HT-29 (cell line): ENCODE measurements at regions not wholly inside any gene's neighbourhood (a gene's known extent, or its start where the extent isn't known, plus 50 kb on each side); places are given as distances from the start of the nearest gene placed in this dataset.
"Not testable (repeated sequence)": the region's sequence is repeated elsewhere in the genome, so short reads cannot be mapped to it uniquely, and the experiment has no call there.

Source experiments
- DNase-seq: peaks from one replicate; pipeline ENCODE4 v3.0.0-alpha.2; 2015; ENCODE audit warnings: low spot score

DNA sequence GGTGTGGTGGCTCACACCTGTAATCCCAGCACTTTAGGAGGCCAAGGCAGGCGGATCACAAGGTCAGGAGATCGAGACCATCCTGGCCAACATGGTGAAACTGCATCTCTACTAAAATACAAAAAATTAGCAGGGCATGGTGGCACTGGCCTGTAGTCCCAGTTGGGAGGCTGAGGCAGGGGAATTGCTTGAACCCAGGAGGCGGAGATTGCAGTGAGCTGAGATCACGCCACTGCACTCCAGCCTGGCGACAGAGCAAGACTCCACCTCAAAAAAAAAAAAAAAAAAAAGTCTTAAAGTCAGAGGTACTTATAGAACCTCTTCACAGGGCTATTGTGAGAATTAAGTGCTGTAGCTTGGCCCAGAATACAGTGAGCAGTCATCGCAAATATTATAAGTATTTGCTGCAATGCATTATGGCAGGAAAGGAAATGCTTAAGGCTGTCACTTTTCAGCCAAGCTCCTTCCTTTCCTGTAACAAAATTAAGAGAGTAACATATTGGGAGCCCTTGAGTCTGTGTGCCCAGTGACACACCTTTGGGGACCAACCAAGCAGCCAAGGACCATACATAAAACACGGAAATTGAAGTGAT, 110.9 kb upstream of the HAND1 start:
- not testable (repeated sequence) for DNase-seq

DNA sequence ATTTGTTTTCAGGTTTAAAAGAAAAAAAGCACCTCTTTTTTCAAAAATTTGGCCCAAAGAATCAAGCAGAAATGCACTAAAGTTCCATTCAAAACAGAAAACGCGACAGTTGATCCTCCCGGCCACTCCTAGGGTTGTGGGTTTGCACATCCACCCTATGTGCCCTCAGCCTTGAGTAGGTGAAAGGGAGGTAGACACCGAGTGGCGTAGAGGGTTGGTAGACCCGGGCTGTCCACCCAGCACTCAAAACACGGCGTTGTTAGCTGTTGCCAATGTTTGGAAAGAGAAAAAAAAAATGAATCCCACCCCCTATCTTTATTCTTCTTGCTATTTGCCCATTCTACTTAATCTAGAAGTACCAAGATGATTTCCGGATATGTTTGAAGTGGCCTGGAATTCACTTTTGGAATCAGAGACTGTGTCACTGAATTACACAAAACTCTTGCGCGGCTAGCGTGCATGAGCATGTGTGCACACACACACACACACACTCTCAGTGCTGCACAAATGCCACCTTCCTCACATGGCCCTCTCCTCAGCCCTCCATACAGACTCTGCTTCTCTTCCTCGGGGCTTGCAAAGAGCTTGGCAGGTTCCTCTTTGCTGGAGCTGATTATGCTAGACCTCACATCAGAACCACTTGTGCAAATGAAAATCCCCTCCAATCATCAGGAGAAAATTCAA, 110.2 kb upstream of the HAND1 start:
- DNase-seq = no peak

DNA sequence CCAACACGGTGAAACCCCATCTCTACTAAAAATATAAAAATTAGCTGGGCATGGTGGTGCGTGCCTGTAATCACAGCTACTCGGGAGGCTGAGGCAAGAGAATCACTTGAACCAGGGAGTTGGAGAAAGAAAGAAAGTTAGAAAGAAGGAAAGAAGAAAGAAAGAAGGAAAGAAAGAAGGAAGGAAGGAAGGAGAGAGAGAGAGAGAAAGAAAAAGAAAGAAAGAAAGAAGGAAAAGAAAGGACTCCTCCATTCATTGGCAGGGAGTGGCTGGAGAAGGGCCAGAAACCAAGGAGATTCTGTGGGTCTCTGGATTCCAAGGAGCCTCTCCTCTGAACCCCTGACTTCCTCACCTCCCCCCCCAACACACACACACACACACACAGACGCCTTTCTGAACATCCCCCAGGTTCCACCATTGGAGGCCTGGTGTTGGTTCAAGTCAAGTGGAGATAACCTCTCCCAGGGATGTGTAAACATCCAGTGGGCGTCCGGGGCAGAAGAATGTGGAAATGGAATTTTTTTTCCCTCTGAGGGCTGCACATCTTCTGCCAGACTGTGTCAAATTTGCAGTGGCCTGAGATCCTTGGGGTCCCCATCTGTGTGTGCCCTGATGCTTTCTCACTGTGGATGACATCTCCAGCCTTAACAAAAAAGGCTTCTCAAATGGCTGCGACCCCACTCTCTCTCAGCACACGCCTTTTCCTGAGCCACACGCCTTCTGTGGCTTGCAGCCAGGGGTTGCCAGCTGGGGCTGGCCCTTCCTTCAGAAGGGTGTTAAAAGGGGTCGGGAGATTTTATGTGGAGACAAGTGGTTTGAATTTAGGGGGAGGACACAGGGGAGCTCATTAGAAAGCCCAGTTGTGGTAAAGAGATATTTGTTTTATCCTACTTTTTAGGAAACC, 109.3 kb upstream of the HAND1 start:
- DNase-seq = no peak

DNA sequence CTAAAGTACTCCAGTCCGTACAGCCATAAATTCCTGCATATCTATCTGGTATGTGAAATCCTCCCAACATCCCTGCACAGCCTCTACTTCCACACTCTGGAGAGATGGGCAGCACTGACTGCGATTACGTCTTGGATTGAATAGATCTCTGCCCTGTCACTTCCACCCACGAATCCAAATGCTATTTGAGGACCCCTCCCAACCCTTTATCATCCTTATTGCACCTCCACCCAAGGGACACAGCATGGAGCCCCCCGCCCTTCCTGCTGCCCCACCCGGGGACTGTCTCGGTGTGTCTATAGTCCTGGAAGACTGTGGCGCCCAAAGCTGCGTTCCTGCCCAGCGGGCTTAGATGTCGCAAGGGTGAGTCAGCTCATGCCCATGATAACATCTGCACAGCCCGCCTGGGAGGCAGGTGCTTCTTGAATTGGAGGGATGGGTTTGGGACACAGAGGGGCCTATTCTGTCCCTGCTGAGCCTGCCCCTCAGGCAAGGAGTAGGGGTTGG, 105.7 kb upstream of the HAND1 start:
- no peak for DNase-seq

DNA sequence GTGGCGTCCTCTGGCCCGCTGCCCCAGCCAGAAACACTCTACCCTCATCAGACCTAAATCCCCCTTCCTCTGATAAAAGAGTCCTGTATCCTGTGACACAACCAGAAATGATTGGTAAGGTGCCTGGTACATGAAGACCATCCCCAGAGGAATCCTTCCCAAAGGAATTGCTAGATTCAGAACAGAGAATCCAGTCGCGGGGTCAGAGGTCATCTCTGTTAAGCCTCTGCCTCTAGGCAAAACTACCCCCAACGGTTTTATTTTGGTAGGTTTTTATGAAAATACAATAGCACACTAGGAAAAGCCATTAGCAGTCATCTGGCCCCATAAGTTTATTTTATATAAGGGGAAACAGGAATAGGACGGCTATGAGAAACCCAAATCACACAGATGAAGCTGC, 102.4 kb upstream of the HAND1 start:
- no peak for DNase-seq

DNA sequence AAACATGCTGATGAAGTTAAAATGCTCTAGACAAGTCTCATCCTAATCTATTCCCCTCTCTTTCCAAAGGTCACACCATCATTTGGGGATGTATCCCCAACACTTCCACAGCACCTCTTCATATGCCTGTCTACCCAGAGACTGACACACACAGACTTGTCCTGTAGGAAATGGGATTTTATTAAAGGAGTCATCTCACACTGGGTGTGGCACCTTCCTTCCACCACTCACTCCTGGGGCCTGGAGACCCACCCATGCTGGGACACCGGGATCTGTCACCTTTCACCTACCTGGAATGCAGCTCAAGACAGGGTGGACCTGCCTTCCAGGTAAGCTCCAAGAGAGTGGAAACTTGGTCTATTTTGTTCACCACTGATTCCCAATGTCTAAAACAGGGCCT, 99.4 kb upstream of the HAND1 start:
- DNase-seq = no peak

DNA sequence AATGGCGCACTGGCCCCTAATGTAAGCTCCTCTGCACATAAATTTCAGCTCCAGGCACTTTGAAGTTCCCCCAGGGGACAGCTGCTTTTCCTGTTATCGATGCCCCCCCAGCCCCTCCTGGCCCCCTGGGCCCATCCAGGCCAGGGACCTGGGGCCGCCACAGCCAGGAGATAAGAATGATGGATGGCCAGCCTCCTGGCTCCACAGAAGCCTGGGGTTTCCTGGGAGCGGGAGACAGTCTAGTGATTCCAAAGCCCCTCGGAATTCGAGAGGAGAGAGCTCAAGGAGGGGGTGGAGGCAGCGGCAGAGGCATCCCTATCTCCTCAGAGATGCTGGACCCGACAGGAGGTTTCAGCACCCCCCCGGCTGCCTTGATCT, 98.4 kb upstream of the HAND1 start:
- DNase-seq = no peak

DNA sequence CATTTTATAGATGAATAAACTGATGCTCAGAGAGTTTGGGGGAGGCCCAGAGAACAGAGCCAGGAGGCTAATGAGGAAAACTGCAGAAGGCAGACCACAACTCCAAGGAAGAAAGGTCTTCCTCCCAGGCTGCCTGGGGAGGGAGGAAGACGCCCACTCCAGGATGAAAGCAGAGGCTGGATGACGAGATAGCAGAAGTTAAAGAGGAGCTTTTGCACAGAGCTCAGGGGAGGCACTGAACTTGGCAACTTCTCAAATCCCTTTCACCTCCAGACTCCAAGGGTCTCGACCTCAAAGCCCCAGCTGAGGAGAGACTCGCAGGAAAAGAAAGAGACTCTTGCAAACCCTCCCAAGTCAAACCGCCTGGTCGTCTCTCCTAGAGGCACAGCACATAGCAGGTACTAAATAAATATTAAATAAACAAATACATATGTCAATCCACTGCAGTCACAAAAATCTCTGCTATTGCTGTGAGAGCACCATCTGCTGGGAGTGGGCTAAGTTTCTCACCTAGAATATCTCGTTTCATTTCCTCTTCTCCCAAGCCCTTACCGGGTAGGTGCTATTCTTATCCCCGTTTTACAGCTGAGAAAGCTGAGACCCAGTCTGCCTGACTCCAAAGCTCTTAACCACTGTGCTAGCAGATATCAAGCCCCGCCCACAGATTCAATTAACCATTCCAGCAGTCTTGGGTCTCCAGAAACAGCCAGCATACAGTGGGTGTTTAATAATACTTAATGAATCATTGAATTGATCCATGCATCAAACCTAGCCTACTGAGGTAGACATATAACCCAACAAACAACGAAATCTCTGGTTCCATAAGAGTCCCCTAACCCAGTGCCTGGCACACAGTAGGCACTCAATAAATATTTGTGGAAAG, 97.8 kb upstream of the HAND1 start:
- DNase-seq = no peak

DNA sequence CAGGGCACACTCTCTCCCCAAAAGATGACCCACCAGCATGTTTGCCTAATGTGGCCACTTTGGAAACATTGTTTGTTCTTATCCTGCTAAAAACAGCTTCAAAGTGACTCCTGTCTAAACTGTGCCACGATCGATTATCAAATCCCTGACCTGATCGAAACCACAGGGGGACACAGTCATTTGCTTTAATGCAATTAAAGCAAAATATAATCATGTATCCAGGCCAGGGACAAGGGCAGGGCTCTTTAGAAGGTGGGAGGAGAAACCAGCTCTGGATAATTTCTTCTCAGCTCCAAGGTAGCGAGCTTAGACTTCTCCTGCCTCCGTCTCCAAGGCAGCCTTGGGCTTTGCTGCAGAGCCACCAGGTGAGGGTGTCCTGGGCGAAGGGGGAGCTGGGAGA, 95.0 kb upstream of the HAND1 start:
- no peak for DNase-seq

DNA sequence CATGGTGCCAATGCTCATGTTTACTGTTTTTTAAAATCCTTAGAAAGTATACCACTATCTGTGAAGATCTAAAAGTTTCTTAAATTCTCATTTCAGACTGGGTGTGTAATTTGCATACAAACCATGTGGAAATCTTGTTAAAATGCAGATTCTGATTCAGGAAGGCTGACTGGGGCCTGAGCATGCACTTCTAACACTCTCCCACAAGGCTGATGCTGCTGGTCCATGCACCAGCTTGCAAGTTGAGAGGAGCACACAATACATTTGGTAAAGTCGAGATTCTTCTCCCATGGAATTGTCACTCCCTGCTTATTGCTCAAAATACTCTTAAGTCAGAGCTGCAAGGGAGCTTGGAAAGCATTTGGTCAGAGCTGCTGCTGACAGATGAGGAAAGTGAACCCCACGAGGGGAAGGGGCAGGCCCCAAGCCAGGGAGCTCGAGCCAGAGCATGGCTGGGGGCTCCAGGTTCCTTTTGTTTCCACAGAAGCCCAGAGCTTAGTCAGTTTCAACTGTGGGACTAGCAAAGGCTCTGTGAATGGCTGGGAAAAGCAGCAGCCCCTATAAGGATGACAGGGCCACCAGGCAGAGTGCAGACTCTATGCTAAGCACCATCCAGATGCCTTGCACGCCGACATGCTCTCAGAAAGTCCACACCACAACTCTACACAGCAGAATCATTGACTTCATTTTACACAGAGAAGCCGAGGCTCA, 93.5 kb upstream of the HAND1 start:
- no peak for DNase-seq

DNA sequence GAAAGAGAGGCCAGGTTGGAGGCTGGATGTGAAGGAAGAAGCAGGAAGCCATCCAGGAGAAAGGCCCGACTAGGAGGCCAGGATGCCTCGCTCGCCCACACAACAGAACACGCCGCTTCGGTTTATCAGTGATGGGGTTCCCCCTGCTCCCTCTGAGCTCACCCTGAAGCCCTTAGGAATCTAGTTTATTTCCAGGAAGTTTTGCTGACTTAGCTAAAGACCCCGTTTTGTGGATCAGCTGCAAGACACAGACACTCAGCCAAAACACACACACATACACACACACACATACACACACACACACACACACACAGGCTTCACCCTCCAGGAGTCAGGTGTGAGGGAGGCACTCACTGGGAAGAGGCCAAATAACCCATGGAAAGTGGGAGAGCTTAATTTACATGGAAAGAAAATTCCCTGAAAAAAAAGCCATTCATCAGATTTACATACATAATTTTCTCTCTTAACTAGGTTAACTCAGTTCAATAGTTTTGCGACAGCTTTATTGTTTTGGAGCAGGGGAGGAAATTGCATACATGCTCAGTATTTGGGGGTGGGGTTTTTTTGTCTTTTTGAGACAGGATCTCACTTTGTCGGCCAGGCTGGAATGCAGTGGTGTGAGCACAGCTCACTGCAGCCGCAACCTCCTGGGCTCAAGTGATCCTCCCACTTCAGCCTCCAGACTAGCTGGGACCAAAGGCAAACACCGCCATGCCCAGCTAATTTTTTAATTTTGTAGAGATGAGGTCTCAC, 92.7 kb upstream of the HAND1 start:
- no peak for DNase-seq

DNA sequence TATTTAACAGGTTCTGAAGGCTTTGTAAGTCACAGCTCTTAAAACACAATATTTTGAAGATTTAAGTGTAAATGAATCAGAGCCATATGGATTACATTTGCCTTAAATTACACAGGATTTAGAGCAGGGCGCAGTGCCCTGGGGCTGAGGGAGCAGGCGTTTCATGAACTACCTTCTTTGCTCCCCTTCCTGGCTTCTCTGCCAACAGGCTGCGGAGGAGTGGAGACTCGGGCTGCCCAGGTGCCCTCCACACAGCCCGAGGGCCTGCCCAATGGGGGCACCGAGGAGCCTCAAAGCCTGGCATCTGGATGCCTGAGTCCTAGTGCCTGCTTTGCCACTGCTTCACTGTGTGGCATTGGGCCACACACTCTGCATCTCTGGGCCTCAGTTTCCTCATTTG, 90.6 kb upstream of the HAND1 start:
- no peak for DNase-seq

DNA sequence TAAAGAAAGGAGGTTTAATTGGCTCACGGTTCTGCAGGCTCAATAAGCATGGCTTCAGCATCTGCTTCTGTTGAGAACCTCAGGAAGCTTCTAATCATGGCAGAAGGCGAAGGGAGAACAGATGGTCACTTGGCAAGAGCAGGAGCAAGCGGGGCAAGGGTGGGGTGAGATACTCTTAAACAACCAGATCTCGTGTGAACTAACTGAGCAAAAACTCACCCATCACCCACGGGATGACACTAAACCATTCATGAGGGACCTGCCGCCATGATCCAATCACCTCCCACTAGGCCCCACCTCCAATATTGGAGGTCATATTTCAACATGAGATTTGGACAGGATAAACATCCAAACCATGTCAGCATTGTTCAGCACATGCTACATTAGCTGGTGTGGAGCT, 89.1 kb upstream of the HAND1 start:
- no peak for DNase-seq

DNA sequence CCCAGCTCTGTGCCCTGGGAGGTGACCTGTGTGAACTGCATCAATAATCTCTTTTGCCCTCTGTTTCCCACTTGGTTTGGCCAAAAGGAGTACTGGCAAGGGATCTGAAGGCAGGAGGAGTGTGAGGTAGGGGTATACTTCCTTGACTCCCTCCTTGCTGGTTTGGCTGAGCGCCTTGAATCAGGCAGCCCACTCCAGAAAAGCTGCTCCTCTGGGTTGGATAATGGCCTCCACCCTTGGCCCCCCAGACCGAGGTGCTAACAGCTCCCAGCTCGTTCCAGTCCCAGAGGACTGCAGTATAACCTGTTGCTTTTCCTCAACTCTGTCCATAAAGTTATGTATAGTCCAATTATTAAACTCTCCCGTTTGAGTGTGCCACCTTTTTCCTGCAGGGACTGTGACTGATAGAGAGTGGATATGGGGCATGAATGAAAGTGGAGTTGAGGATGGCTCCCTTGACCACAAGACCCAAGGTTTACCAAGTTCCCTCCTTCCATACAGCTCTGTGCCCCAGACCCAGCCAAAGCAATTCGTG, 88.2 kb upstream of the HAND1 start:
- DNase-seq = no peak

DNA sequence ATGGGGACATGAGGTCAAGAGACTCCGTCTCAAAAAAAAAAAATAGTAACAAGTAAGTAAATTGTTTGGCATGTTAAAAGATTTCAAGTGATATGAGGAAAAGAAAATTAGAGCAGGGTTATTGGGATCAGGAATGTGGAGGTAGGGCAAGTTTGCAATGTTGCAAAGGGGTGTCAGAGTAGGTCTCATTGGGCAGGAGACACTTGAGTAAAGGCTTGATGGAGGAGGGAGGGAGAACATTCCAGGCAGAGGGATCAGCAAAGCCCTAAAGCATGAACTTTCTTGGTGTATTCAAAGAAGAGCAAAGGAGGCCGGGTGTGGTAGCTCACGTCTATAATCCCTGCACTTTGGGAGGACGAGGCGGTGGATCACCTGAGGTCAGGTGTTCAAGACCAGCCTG, 87.1 kb upstream of the HAND1 start:
- DNase-seq = no peak

DNA sequence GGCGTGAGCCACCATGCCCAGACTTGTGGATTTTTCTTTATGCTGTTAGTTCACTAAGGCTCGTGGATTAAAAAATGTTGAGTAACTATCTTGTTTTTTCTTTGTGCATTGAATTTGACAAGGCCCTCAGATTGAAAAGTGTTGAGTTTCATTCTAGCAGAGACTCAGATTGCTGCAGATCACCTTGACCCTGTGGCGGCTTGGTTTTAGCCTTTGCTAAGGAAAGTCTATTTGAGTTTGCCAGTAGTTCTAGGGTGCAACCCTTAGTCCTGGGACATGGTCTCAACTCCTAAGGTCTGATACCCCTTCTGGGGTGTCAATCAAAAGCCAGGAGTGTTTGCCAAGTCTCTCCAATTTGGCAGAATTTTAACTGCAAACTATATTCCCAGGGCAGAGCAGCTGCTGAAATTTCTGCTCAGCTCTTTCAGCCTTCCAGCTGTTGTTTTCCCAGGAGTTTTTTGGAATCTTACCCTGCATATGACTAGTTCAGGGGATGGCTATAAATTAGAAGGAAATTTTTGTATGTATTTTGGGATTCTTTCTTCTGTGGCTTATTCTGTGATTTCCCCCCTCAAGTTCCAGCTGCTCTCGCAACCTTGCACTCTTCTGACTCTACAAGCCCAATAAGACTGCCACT, 84.3 kb upstream of the HAND1 start:
- no peak for DNase-seq

DNA sequence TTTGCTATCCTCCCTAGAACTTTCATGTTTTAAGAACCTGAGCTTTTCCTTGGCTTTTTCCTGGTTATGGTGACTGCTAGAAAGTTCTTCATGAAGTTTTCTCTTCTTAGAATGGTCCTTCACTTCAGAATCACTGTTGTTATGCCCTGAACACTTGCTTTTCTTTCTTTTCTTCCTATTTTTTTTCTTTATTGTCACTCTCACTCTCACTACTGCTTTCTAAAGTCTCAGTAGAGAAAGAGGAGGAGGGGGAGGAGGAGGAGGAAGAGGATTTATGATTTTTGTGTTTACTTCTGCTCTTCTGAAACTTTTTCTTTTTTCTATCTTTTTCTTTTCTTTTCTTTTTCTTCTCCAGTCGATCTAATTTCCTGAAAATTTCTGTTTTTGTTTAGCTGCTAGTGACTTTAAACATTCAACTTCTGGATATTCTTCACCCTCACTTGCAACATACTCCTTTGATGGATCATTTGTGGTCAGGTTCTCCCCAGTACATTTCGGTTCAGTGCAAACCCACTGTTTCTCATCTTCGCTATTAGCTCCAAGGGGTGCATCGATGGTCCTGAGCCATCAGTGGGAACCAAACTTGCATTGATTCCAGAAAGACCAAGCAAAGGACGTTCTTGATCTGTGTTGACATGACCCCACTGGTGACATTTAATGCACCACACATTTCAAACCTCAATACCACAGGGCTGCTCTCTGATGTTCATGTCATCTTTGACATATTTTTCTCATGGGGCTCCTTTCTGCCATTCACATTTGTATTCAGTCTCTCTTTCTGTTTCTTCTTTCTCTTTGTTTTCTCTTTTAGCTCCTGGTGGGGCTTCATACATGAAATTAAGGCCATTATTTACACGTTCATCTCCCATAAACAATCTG, 81.6 kb upstream of the HAND1 start:
- DNase-seq = no peak

DNA sequence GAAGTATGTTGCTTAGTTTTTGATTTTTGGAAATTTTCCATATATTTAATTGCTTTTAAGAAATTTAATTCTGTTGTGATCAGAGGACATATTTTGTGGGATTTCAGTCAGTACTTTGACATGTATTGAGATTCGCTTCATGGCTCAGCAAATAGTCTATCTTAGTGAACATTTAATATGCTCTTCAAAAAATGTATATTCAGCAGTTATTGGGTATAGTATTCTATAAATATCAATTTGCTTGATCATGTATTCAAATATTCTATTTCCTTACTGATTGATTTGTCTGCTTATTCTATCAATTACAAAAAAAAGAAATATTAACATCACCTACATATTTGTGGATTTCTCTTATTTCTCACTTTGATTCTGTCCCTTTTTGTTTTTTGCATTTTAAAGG, 79.5 kb upstream of the HAND1 start:
- no peak for DNase-seq
